ENCODE measurements at regions not wholly inside any gene's neighbourhood (a gene's known extent, or its start where the extent isn't known, plus 50 kb on each side); places are given as distances from the start of the nearest gene placed in this dataset.

GRCh38 chr11:36996795-36997194 is 398.8 kb upstream of the RAG2 start:
- no peak for DNase-seq (ENCODE audit: low read depth in 1 of 2, low spot score in 1 of 2)

DNA sequence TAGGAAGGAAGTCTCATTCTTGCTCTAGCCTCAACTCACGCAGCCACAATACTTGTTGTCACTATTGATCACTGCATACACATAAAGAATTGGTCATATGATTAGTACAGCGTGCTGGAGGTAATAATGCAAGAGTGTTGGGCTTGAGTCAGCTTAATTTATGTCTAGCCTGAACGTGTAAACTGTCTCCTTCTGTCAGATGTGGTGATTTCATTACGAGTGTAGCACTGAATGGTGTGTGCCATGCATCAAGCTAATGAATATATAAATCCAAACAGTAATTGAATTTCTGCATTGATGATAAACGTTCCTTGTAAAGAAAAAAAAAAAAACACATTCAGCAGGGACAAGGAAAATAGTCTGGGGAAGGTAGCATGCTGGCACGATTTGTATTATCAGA is 396.2 kb upstream of the RAG2 start:
- DNase-seq (ENCODE audit: low read depth in 1 of 2, low spot score in 1 of 2) = no peak

DNA sequence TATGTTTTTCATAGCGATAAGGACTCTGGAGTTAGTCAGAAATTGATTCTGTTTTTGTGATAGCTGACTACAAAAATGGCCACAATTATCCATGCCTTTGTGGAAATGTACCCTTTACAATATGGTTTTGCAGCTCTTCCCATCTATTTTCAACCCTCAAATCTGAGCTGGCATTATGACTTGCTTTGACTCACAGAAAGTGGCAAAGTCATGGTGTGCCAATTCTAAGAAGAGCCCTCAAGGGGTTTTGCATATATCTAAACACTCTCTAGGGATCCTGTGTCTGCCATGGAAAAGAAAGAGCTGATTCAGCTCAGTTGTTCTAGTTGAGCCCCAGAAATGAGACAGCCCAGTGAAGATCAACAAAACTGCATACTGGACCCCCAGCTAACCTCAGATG is 390.5 kb upstream of the RAG2 start:
- no peak for DNase-seq (ENCODE audit: low read depth in 1 of 2, low spot score in 1 of 2)

- no peak for DNase-seq (ENCODE audit: low read depth in 1 of 2, low spot score in 1 of 2)
These were observed 387.5 kb upstream of the RAG2 start for GRCh38 chr11:36985562-36985961.

- no peak for DNase-seq (ENCODE audit: low read depth in 1 of 2, low spot score in 1 of 2)
These were observed 378.7 kb upstream of the RAG2 start for GRCh38 chr11:36976741-36977140.

DNA sequence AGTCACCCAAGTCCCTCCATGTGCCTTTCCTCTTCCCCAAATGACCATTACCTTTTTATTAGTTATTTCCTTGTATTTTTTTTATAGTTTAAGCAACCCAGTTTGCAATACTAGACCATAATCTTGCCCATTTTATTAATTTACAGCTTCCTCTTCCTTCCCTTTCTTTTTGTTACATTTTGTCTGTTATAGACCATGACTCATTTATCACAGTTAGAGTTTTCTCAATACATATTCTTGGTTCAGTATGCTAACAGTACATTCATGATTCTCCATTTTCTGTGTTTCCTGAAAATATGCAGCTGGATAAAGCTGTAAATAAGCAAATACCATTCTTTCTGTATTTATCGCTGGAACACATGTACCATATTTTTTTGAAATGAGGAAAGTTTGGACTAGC is 376.7 kb upstream of the RAG2 start:
- DNase-seq (ENCODE audit: low read depth in 1 of 2, low spot score in 1 of 2) = no peak

DNA sequence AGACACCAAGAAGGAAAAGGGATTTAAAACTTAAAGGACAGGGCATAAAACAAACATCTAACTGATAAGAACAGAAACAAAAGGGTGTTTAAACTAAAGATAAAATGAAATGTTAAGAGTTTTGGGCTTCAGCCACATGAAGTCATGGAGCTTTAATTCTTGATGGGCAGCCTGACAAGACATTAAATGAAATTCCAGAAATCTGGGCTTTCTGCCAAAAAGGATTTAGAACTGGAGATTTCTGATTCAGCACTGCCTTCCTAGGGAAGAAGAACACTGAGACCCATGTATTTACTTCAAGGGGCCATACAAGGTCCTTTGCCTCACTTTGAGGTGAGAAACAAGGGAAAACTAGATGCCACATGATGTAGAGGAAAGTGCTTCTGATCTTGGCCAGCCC is 355.9 kb upstream of the RAG2 start:
- no peak for DNase-seq (ENCODE audit: low read depth in 1 of 2, low spot score in 1 of 2)

- DNase-seq (ENCODE audit: low read depth in 1 of 2, low spot score in 1 of 2) = no peak
These were observed 350.6 kb upstream of the RAG2 start for GRCh38 chr11:36948460-36949127.

DNA sequence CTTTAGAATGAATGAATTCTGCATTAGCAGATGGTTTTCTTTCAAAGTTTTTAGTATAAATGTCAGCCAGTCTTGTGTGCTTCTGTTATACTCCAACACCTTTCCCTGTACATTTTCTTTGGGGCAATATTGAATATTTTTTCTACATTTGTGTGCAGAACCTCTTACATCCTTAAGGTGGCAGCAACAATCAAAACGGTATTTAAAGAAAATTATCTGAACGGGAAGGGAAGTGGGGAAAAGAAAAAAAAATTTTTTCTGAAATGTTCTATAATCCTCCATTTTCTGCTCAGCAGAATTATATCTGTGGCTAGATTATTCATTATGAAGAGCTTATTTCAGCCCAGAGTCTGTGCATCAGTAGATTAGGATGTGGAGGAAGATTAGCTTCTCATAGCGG is 347.3 kb upstream of the RAG2 start:
- no peak for DNase-seq (ENCODE audit: low read depth in 1 of 2, low spot score in 1 of 2)

- no peak for DNase-seq (ENCODE audit: low read depth in 1 of 2, low spot score in 1 of 2)
These were observed 335.4 kb upstream of the RAG2 start for GRCh38 chr11:36933481-36933880.

GRCh38 chr11:36931139-36931538 is 333.1 kb upstream of the RAG2 start:
- DNase-seq (ENCODE audit: low read depth in 1 of 2, low spot score in 1 of 2) = no peak

GRCh38 chr11:36930256-36930655 is 332.2 kb upstream of the RAG2 start:
- no peak for DNase-seq (ENCODE audit: low read depth in 1 of 2, low spot score in 1 of 2)

GRCh38 chr11:36929401-36929800 is 331.4 kb upstream of the RAG2 start:
- DNase-seq (ENCODE audit: low read depth in 1 of 2, low spot score in 1 of 2) = no peak

GRCh38 chr11:36928621-36929020 is 330.6 kb upstream of the RAG2 start:
- DNase-seq (ENCODE audit: low read depth in 1 of 2, low spot score in 1 of 2) = no peak

DNA sequence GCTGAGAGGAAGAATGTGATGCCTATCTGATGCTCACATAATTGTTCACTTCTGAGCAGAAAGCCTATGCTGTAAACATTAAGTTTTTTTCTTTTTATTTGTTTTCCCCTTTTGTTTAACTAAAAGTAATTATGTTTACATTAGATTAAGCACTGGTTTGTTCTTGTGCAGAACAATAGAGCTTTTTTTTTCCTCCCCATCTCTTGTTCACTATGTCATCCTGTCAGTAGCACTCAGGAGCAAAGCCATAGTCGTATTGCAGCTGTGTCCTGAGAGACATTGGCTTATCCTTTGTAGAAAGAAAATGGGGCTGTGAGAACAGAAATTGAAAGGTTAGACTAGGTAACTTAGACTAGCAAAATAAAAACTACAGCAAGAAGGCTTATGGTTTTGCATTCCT is 301.8 kb upstream of the RAG2 start:
- DNase-seq (ENCODE audit: low read depth in 1 of 2, low spot score in 1 of 2) = no peak

GRCh38 chr11:36890841-36891240 is 292.8 kb upstream of the RAG2 start:
- DNase-seq (ENCODE audit: low read depth in 1 of 2, low spot score in 1 of 2) = no peak

GRCh38 chr11:36890121-36890679 is 292.2 kb upstream of the RAG2 start:
- no peak for DNase-seq (ENCODE audit: low read depth in 1 of 2, low spot score in 1 of 2)

DNA sequence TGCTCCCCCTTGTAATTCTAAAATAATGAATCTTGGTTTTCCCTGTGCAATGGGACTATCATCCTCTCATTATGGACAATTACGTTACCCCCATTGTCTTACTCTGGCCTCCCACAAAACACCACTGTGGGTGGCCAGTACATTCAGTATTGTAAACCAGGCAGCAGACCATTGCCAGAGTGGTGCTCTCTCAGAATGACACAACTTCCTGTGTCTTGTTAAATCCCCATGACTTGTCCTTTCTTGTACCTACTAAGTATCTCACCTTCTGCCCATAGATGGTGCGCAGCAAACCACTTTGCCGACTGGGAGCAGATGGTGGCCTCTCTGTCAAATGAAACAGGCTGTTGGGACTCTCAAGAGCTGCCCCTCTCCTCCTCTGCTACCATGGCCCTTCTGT is 287.1 kb upstream of the RAG2 start:
- DNase-seq (ENCODE audit: low read depth in 1 of 2, low spot score in 1 of 2) = no peak

GRCh38 chr11:36878737-36879136 is 280.7 kb upstream of the RAG2 start:
- DNase-seq (ENCODE audit: low read depth in 1 of 2, low spot score in 1 of 2) = no peak

DNA sequence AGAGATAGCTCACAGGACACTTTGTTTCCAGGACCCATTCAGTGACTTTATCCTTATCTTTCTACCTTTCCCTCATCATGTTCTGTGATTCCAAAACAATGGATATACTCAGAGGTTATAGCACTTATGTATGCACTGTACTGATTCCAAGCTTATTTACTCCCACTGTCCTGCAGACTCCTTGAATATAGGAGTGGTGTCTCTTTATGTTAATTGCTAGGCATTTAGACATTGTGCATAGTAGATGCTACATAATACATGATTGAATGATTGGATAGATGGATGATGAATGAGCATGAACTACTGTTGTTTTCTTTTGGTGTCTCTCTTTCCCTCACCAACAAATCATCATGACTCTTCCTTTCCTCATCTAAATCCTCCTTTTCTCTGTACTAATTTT is 279.1 kb upstream of the RAG2 start:
- no peak for DNase-seq (ENCODE audit: low read depth in 1 of 2, low spot score in 1 of 2)

- no peak for DNase-seq (ENCODE audit: low read depth in 1 of 2, low spot score in 1 of 2)
These were observed 278.2 kb upstream of the RAG2 start for GRCh38 chr11:36876266-36876665.

DNA sequence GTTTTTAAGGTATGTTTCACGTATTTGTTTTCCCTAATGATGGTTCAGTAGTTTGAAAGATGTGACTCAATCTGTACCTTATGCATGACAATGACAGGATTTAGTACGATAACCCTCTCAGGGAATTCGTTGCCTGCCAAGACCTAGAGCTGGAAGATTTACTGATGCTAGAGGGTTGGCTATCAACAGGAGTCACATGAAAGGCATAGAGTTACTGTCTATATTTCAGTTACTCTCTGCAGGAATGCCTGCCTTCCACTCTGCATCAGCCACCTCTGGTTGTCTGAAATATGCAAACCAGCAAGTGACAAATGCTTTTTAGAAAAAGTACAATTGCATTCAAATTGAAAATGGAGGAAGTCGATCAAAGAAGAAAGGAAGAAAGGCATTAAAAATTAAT is 276.3 kb upstream of the RAG2 start:
- DNase-seq (ENCODE audit: low read depth in 1 of 2, low spot score in 1 of 2) = no peak

DNA sequence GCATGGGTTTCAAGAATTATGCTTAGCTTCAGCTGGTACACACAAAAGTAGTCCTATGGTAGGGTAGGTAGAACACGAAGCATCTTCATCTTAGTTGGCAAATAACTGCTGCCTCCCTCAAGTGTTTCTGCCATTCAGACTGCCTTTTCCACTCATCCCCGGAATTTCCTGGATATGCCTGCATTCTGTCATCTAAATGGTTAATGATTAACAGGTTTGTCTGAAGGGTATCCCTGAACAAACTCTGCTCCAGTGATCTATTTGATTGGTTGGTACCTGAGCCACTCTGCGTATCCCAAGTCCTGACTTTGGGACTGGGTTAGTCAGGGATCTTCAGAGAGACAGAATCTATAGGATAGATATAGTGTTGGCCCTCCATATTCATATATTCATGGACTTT is 272.3 kb upstream of the RAG2 start:
- DNase-seq (ENCODE audit: low read depth in 1 of 2, low spot score in 1 of 2) = no peak
